ENCODE measurements at regions not wholly inside any gene's neighbourhood (a gene's known extent, or its start where the extent isn't known, plus 50 kb on each side); places are given as distances from the start of the nearest gene placed in this dataset.

GRCh38 chr22:49062155-49062801, 765.4 kb downstream of the BRD1 start:
- no peak overlapping the region for H3K4me3 ChIP-seq (ENCODE audit: low read depth, low read length)

DNA sequence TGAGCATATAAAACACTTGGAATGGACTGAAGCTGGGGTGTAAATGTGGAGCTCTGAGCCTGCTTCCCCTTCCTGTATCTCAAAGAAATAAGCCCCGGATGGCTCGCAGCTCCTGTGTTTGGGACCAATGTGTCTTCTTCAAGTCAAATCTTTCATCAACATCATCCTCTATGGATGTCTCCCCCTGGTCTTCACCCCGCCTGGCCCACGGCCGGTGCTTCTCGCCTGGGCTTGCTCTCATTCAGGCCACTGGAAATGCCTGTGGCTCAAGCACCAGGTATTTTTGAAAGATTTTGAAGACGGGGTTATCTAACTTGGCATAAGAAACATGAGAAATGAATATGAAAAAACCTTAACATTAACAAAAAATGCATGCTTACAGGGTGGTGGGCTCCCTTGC, 769.8 kb downstream of the BRD1 start:
- H3K4me3 ChIP-seq (ENCODE audit: low read depth, low read length) = no peak overlapping the region

GRCh38 chr22:49056301-49056700, 771.4 kb downstream of the BRD1 start:
- no peak overlapping the region for H3K4me3 ChIP-seq (ENCODE audit: low read depth, low read length)

GRCh38 chr22:49055406-49055805, 772.3 kb downstream of the BRD1 start:
- no peak overlapping the region for H3K4me3 ChIP-seq (ENCODE audit: low read depth, low read length)

DNA sequence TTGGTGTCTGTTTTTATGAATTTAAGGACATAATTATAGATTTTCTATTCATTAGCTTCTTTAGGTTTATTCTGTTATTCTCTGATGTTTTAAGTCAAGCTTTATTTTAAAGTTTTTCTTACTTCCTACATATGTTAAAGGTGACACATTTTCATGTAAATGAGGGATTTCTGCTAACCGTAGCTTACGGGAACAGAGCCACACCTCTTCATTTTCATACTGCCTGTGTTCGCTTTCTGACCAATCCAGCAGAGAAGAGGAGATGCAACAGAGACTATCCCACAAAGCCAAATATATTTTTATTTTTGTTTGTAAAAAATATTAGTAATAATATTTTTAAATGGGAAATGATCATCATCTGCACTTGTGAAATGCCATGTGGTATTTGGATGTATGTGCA, 774.1 kb downstream of the BRD1 start:
- no peak overlapping the region for H3K4me3 ChIP-seq (ENCODE audit: low read depth, low read length)

GRCh38 chr22:49052560-49052959, 775.1 kb downstream of the BRD1 start:
- no peak overlapping the region for H3K4me3 ChIP-seq (ENCODE audit: low read depth, low read length)

GRCh38 chr22:49052023-49052538, 775.6 kb downstream of the BRD1 start:
- H3K4me3 ChIP-seq (ENCODE audit: low read depth, low read length) = no peak overlapping the region

DNA sequence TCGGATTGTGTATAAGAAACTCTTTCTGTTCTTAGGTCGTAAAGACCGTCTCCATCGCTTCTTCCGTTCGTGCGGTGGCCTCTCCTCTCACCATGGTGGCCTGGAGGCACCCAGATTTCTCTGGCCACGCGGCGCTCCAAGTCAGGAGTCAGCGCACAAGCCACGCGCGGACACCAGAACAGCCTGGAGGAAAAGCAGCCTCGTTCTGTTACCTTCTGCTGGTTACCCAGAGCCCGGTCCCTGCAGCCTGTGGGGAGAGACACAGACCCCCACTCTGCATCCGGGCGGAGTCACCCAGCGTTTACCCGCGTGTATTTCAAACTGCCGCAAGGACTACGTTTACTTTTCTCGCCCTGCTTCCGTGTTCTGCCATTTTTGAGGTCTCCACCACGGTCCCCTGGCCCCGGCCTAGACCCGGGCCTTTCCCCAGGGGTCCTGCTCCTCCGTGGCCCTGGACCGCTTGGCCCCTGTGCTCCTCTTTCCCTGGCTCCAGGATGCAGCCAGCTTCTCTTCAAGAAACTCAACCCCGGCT, 776.1 kb downstream of the BRD1 start:
- H3K4me3 ChIP-seq (ENCODE audit: low read depth, low read length) = no peak overlapping the region

GRCh38 chr22:49049691-49050090, 778.0 kb downstream of the BRD1 start:
- H3K4me3 ChIP-seq (ENCODE audit: low read depth, low read length) = no peak overlapping the region

- no peak overlapping the region for H3K4me3 ChIP-seq (ENCODE audit: low read depth, low read length)
Observed at GRCh38 chr22:49048591-49048990, 779.1 kb downstream of the BRD1 start.

GRCh38 chr22:49047447-49047846, 780.2 kb downstream of the BRD1 start:
- no peak overlapping the region for H3K4me3 ChIP-seq (ENCODE audit: low read depth, low read length)

DNA sequence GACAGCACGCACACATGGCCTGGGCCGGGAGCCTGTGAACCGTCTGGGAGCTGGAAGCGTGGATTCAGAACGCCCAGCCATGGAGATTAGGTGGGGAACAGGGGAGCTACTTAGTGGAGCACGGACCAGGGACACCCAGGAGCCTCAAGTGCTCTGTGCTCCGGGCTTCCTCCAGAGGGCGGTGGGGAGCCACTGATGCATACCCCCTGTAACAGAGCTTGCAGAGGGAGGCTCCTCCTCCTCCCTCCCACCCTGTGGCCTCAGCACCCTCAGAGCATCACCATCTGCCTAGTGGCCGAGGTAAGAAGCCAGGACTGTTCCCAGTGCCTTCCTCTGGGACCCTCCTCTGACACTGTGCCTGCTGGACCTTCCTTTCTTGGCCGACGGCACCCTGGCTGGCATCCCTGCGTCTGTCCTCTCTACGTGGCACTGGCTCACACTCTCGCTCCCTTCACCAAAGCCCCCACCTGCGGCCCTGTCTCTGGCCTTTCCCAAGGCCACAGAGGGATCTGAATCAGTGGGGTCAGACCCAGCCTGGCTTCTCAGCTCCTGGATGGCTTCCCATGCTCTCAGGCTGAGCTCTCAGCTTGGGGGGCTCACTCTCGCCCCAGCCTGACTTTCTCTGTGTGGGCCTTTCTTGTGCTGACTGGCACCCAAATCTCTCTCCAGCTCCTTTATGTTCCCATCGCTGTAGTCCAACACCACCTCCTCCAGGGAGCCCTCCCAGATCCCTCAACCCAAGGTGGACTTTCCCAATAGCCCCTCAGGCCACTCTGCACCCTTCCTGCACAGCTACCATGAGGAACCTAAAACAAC, 780.9 kb downstream of the BRD1 start:
- no peak overlapping the region for H3K4me3 ChIP-seq (ENCODE audit: low read depth, low read length)

- no peak overlapping the region for H3K4me3 ChIP-seq (ENCODE audit: low read depth, low read length)
Observed at GRCh38 chr22:49046000-49046545, 781.6 kb downstream of the BRD1 start.

- no peak overlapping the region for H3K4me3 ChIP-seq (ENCODE audit: low read depth, low read length)
Observed at GRCh38 chr22:49045276-49045675, 782.4 kb downstream of the BRD1 start.

- H3K4me3 ChIP-seq (ENCODE audit: low read depth, low read length) = no peak overlapping the region
Observed at GRCh38 chr22:49044776-49045175, 782.9 kb downstream of the BRD1 start.

DNA sequence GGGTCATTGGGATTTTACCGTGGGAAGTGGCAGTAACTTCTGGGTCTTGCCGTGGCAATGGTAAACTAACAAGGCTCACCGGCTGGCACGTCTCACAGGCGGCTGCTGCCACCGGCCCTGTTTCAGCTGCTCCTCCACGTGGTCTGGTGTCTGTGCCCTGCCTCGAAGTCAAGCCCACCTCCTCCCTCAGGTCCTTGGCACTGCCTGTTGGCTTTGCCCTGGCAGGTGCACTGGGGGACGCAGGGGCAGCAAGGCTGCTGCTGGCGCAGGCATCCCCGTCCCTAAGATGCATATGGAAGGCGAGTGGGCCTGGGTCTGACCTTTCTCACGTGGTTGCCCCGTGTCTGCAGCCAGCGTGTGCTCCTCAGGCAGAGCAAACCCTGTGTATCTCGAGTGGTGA, 783.6 kb downstream of the BRD1 start:
- H3K4me3 ChIP-seq (ENCODE audit: low read depth, low read length) = no peak overlapping the region

DNA sequence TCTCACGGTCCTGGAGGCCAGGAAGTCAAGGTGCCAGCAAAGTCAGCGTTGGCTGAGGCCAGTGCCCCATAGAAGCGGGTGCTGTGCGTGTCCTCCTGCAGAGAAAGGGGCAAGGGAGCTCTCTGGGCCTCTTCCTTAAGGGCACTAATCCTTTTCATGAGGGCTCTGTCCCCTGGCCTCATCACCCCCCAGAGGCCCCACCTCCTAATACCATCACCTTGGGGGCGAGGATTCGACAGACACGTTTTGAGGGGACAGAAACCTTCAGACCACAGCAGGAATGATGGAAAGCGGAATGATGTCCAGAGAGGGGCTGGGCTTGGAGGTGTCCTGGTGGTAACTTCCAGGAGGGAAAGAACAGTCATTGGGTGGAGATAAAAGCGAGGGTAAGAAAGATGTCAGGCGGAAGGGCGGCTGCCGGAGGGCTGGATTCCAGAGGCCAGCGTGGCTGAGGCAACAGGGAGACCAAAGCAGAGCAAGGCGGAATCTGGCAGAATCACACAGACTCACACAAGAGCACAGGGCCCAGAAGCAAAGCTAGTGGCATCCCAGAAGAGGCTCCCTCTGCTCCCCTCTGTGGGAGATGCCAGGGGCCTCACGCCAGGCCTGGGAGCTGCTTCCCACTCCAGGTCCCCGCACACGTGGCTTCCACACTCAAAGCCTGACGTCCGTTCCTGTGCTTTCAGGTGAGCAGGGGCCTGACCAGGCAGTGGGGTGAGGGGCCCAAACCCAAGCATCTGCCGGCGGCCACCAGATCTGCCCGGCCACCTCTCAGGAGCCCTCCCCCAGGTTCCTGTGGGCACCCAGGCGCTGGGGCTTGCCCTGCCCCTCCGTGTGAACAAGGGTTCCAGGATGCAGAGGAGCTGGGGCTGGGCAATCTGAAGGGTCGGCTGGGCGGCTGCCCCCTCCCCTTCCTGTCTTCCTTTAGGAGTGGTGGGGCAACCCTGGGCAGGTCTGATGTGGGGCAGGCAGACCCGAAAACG, 784.5 kb downstream of the BRD1 start:
- no peak overlapping the region for H3K4me3 ChIP-seq (ENCODE audit: low read depth, low read length)

DNA sequence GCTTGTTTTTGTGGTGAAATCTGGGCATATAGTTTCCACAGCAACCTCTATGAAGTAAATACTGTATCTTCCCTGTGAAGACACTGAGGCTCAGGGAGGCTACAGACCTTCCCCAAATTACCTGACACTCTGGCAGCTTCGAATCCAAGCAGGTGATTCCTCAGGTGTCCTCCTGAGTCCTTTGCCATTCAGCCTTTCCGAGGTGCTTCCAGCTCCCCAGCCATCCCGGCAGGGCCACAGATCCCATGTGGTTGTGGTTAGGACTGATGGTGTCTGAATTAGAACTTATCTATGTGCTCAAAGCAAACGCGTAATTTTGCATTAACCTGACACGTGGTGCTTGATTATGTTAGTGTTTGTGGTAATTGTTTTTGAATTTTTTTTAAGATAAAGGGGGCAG, 785.6 kb downstream of the BRD1 start:
- no peak overlapping the region for H3K4me3 ChIP-seq (ENCODE audit: low read depth, low read length)

DNA sequence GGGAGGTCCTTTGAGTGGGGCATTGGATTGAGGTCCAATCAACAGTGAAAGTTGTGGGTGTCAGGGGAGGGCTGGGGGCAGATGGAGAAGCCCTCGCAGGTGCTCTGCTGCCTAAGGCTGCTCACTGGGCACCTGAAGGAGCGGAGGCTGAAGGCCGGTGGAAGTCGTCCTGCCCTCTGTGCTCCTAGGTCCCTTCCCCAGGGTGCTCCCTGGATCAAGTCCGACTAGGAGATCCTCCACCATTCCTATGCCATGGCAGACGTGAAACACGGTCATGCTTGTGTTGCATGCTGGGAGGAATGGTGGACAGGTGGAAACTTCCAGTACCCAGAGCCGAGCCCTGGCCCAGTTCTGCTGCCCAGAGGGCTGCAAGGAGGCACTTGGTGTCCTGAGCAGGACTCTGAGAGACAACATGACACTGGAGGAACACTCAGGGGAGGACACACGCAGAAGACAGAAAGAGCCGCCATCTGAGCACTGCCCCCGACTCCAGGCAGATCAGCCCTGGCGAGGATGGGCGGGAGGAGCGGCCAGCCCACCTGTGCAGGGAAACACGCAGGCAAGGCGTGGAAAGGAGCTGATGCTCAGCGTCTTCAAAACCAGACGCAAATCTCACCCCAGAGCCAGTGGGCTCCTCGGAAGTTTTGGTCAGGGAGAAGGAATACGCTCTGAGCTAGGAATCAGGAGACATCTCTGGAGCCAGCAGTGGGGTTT, 786.8 kb downstream of the BRD1 start:
- no peak overlapping the region for H3K4me3 ChIP-seq (ENCODE audit: low read depth, low read length)

GRCh38 chr22:49040111-49040510, 787.6 kb downstream of the BRD1 start:
- no peak overlapping the region for H3K4me3 ChIP-seq (ENCODE audit: low read depth, low read length)
